Esophagus squamous epithelium (tissue), 5 donors: ENCODE measurements at regions not wholly inside any gene's neighbourhood (a gene's known extent, or its start where the extent isn't known, plus 50 kb on each side); places are given as distances from the start of the nearest gene placed in this dataset.

Experiments
- DNase-seq: peaks from one replicate; lab custom pipeline; 2025; lab: John Stamatoyannopoulos, UW
- H3K27ac ChIP-seq, 4 donors: fragments of 200-600 bp; sonication (generic); one replicate each; pipeline ENCODE4 v1.5.1; 2016 to 2019; ENCODE audit warnings: mild to moderate bottlenecking in 1 of 4
- H3K27me3 ChIP-seq, 4 donors: fragments of 200-600 bp; sonication (generic); 1 replicate in 3 of 4; 2 replicates in 1 of 4; pipeline versions ENCODE4 v1.5.1 to v1.6.0; 2017 to 2021; ENCODE audit warnings: antibody characterized with exemption in 1 of 4
- H3K36me3 ChIP-seq, 3 donors: fragments of 200-600 bp; sonication (generic); one replicate each; pipeline ENCODE4 v1.5.1; 2016 to 2019
- H3K4me1 ChIP-seq, 3 donors: fragments of 200-600 bp; sonication (generic); one replicate each; pipeline ENCODE4 v1.5.1; 2017 to 2019
- H3K4me3 ChIP-seq, 4 donors: fragments of 200-600 bp; sonication (generic); 1 replicate in 3 of 4; 2 replicates in 1 of 4; pipeline ENCODE4 v1.5.1; 2016 to 2019; ENCODE audit warnings: mild to moderate bottlenecking in 2 of 4, moderate library complexity in 1 of 4
- H3K9me3 ChIP-seq, 3 donors: fragments of 200-600 bp; sonication (generic); one replicate each; pipeline ENCODE4 v1.5.1; 2016 to 2019
- POLR2A ChIP-seq, 4 donors: fragments of 450-650 bp; IDR thresholded peaks; one replicate each; pipeline ENCODE4 v1.6.1; 2017; ENCODE audit warnings: antibody characterized with exemption in 4 of 4, mild to moderate bottlenecking in 4 of 4, moderate library complexity in 3 of 4
- WGBS, 2 donors: methylation state at CpG; one replicate each; pipeline ENCODE4 v1.1.5; 2018; 5-methylcytosine and 5-hydroxymethylcytosine counted together
- intact Hi-C: fragments of 100-400 bp; cut with DNase I; formaldehyde crosslinking; loops from one replicate; pipeline ENCODE4 v1.15.0; 2022
- TF ChIP-seq, protein P1 (sequence below), 6 experiments: fragments of 450-650 bp in 4 of 6; fragments of 200-600 bp in 2 of 6; sonication (generic) in 2 of 6; IDR thresholded peaks; one replicate each; pipeline ENCODE4 v1.5.1; 2016 to 2019; ENCODE audit warnings: antibody characterized with exemption in 6 of 6, mild to moderate bottlenecking in 4 of 6, moderate library complexity in 4 of 6
- donor health status: DM: yes; HTN: yes; CAD: no.

DNA sequence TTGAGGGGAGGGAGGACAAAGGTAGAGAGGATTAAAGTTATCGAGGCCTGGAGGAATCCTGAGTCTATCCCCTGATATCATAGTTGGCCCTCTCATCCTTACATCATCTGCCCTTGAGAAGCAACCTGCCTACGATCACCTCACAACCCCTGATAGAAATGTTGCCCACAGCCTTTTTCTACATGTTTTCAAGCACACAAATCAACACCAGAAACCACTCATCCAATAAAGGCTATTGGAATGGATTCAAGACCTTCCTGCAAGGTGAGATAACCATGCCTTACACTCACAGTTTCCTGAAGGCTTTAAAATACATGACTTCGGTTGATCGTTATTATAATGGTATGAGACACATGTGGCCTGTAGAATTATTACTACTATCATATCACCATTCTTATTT, 175.7 kb upstream of the EGLN3 start:
- Histone ChIP-seq H3K27me3 (no peaks in the 10 kb centered on the region), H3K4me1 (peaks cover 6 to 14% (median 9%) of the 10 kb centered on the region in 3 donors), H3K9me3 (no peaks in the 10 kb centered on the region), H3K4me3 (no peak overlapping the region), H3K27ac (no peak overlapping the region), H3K36me3 (no peaks in the 10 kb centered on the region)
- TF ChIP-seq, protein P1, sequence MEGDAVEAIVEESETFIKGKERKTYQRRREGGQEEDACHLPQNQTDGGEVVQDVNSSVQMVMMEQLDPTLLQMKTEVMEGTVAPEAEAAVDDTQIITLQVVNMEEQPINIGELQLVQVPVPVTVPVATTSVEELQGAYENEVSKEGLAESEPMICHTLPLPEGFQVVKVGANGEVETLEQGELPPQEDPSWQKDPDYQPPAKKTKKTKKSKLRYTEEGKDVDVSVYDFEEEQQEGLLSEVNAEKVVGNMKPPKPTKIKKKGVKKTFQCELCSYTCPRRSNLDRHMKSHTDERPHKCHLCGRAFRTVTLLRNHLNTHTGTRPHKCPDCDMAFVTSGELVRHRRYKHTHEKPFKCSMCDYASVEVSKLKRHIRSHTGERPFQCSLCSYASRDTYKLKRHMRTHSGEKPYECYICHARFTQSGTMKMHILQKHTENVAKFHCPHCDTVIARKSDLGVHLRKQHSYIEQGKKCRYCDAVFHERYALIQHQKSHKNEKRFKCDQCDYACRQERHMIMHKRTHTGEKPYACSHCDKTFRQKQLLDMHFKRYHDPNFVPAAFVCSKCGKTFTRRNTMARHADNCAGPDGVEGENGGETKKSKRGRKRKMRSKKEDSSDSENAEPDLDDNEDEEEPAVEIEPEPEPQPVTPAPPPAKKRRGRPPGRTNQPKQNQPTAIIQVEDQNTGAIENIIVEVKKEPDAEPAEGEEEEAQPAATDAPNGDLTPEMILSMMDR (IDR thresholded peaks at IDR 0.05), result no peak
- TF ChIP-seq POLR2A (IDR thresholded peaks at IDR 0.05), result no peak
- no peak for DNase-seq
- intact Hi-C loops, result no loop called here
- WGBS, 2 donors, result 80 to 90% methylated on average over 4 of the region's 4 CpGs

DNA sequence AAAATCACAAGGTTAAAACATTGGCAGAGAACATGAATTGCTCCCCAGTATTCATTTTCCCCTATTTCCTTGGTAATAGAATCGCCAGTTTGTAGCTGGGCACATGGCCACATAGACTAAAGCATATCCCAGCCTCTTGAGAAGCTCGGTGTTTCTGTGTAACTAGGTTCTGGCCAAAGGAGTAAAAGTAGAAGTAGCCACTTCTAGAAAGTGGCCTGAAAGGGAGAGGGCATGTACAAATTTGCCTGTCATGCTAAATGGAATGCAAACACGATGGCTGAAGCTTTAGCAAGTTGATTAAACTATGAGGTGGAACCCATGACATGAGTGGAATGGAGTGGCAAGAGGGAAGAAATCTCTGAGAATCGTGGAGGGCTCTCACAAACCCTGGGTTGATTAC, 173.7 kb upstream of the EGLN3 start:
- DNase-seq, result no peak
- TF ChIP-seq, protein P1 (IDR thresholded peaks at IDR 0.05), result no peak
- no peak for TF ChIP-seq POLR2A (IDR thresholded peaks at IDR 0.05)
- Histone ChIP-seq H3K9me3 (no peaks in the 10 kb centered on the region), H3K36me3 (no peaks in the 10 kb centered on the region), H3K27ac (no peak overlapping the region), H3K4me1 (no peaks in the 10 kb centered on the region), H3K27me3 (no peaks in the 10 kb centered on the region), H3K4me3 (no peak overlapping the region)
- 52 to 65% methylated on average over 4 of the region's 4 CpGs for WGBS, 2 donors
- intact Hi-C loops, result no loop called here

DNA sequence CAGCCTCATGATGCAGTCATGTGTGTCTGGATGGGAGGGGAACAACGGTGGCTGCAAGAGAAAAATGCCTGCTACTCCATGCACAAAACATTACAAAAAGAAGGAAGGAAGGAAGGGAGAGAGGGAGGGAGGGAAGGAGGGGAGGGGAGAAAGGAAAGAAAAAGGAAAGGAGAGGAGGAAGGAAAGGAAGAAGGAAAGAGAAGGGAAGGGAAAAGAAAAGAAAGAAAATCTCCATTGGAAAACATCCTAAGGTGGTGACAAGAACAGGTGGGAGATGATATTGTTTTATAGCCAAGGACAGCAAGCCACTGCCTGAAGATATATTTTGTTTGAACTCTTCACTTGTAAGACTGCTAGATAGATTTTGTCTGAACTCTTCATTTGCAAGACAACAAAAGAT, 171.8 kb upstream of the EGLN3 start:
- H3K4me1 ChIP-seq, result no peaks in the 10 kb centered on the region
- H3K36me3 ChIP-seq, result no peaks in the 10 kb centered on the region
- no peak overlapping the region for H3K4me3 ChIP-seq
- TF ChIP-seq, protein P1 (IDR thresholded peaks at IDR 0.05), result no peak
- TF ChIP-seq POLR2A (IDR thresholded peaks at IDR 0.05), result no peak
- H3K9me3 ChIP-seq, result no peaks in the 10 kb centered on the region
- no peaks in the 10 kb centered on the region for H3K27me3 ChIP-seq
- no peak overlapping the region for H3K27ac ChIP-seq
- 35 to 44% methylated on average over 1 of the region's 1 CpG for WGBS, 2 donors
- intact Hi-C loops, result no loop called here
- DNase-seq, result no peak

DNA sequence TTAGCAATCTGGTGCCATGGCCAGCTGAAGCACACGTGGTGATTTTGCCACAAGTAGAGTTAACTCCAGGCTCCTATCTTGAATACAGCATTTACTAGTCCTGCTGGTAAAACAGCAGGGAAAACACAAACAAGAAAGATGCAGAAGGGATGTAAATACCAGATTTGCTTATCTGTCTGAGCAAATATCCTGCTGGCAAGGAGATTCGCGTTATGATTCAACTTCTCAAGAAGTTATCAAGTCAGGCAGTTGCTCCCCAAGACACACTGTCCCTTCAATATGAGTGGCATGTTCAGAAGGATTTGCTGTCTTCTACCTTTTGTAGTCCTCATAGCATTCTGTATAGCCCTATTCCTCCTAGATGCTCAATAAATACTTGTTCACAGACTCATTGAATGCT, 171.2 kb upstream of the EGLN3 start:
- no peak for DNase-seq
- no peaks in the 10 kb centered on the region for H3K36me3 ChIP-seq
- H3K27ac ChIP-seq, result no peak overlapping the region
- no peaks in the 10 kb centered on the region for H3K4me1 ChIP-seq
- no peak for TF ChIP-seq POLR2A (IDR thresholded peaks at IDR 0.05)
- TF ChIP-seq, protein P1 (IDR thresholded peaks at IDR 0.05), result no peak
- intact Hi-C loops, result no loop called here
- H3K9me3 ChIP-seq, result no peaks in the 10 kb centered on the region
- no peaks in the 10 kb centered on the region for H3K27me3 ChIP-seq
- WGBS, 2 donors, result 75 to 77% methylated on average over 3 of the region's 3 CpGs
- H3K4me3 ChIP-seq, result no peak overlapping the region

DNA sequence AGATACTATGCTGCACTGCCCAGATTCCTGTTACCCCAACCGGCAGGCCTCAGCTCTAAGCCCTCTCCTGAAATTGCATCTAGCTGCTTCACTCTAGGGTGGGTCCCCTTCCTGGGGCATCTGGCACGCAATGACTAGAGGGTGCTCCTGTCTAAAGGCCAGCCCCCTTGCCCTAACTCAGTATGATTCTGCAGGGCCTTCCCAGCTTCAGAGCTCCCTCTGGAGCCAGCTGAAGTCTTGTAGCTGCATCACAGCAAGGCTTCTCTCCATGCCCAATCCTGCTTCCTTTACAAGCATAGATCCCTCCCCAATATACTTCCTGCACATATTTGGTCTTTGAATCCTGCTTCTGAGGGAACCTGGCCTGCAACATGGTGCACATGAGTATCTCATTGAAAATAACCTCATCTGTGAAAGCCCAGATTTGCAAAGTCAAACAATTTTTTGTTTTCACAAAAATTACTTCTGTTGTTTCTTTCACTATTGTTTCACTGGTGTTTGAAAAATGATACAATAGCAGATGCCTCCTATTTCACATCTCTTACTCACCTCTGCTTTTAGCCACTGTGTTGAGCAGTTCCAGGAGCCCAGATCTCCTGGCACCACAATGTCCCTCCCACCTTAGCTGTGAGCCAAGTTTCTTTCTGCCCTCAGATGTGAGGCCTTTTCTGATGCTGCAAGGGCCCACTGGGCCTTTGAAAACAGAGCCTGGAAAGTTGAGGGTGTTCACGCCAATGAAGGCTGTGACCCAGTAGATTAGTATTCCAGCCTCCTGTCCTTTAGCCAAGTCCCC, 169.5 kb upstream of the EGLN3 start:
- no peaks in the 10 kb centered on the region for H3K4me1 ChIP-seq
- H3K9me3 ChIP-seq, result no peaks in the 10 kb centered on the region
- intact Hi-C loops, result no loop called here
- TF ChIP-seq, protein P1 (IDR thresholded peaks at IDR 0.05), result no peak
- no peak for TF ChIP-seq POLR2A (IDR thresholded peaks at IDR 0.05)
- 88 to 100% methylated on average over 2 to 3 of the region's 3 CpGs for WGBS, 2 donors
- no peak for DNase-seq
- no peaks in the 10 kb centered on the region for H3K36me3 ChIP-seq
- H3K27ac ChIP-seq, result no peak overlapping the region
- H3K4me3 ChIP-seq, result no peak overlapping the region
- no peaks in the 10 kb centered on the region for H3K27me3 ChIP-seq
